ENCODE measurements at regions not wholly inside any gene's neighbourhood (a gene's known extent, or its start where the extent isn't known, plus 50 kb on each side); places are given as distances from the start of the nearest gene placed in this dataset.
"Not testable (repeated sequence)": the region's sequence is repeated elsewhere in the genome, so short reads cannot be mapped to it uniquely, and the experiment has no call there.

DNA sequence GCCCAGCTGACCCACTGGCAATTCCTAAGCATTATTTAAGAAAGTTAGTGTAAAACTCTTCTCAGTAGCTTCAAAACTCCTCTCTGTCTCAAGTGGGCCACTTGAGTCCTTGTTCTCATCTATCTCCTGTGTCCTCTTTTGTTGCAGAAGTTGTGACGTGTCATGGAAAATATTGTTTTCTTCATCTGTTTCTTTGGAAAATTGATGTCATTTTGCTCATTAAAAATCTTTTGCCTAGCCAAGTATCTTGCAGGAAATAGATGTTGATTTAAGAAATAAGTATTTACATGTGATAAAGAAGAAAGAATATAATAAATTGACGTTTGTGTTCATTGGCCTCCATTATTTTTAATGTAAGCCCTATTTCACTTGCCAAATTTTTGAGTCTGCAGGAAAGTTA, 1158.4 kb upstream of the SEMA6A start:
- Histone ChIP-seq H3K4me3 (ENCODE audit: low read length) (no peak overlapping the region), H3K4me1 (ENCODE audit: control insufficient read depth, insufficient read depth, low read length) (no peaks in the 10 kb centered on the region), H3K27me3 (ENCODE audit: control insufficient read depth, insufficient read depth, low read length) (no peaks in the 10 kb centered on the region), H3K36me3 (ENCODE audit: insufficient read depth, low read length) (no peaks in the 10 kb centered on the region), H3K4me2 (ENCODE audit: low read length) (no peak overlapping the region), H3K9me3 (replicated peaks; ENCODE audit: low read length) (no peaks in the 10 kb centered on the region), H3K9ac (ENCODE audit: low read depth, low read length) (no peak overlapping the region)

DNA sequence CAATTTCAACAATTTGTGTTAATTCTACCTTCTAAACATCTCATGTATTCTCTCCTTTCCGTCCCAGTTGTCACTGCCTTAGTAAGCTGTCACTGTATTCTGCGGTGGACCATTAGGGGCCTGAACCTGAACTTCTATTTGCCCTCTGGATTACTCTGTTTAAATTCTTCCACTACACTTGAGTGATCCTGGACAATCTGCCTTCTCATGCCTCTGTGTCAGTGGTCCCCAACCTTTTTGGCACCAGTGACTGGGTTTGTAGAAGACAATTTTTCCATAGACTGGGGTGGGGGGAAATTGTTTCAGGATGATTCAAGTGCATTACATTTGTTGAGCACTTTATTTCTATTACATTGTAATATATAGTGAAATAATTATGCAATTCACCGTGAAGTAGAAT, 1157.6 kb upstream of the SEMA6A start:
- no peak overlapping the region for H3K4me2 ChIP-seq (ENCODE audit: low read length)
- H3K9me3 ChIP-seq (replicated peaks; ENCODE audit: low read length), result no peaks in the 10 kb centered on the region
- no peak overlapping the region for H3K9ac ChIP-seq (ENCODE audit: low read depth, low read length)

DNA sequence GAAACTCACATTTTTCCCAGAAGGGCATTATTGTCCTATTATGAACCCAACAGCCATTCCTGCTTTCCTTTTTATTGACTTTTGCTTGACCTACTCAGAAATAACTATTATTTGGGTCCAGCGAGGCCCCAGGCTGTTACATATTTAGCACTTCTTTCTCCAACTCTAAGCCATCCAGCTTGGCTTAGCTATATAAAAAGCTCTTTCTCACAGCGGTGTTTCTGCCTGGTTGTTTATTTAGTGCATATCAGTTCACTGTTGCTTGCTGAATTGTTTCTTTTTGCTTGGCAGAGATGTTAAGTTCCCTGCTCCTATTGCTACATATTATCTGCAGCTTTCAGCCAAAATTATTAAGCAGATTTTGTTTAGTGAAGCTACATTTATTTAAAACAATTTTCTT, 1156.8 kb upstream of the SEMA6A start:
- H3K36me3 ChIP-seq (ENCODE audit: insufficient read depth, low read length), result no peaks in the 10 kb centered on the region

More for the DNA sequence above, 1157.6 kb upstream of the SEMA6A start:
- no peaks in the 10 kb centered on the region for H3K27me3 ChIP-seq (ENCODE audit: control insufficient read depth, insufficient read depth, low read length)
- H3K4me1 ChIP-seq (ENCODE audit: control insufficient read depth, insufficient read depth, low read length), result no peaks in the 10 kb centered on the region
- H3K4me3 ChIP-seq (ENCODE audit: low read length), result no peak overlapping the region
- H3K36me3 ChIP-seq (ENCODE audit: insufficient read depth, low read length), result no peaks in the 10 kb centered on the region

DNA sequence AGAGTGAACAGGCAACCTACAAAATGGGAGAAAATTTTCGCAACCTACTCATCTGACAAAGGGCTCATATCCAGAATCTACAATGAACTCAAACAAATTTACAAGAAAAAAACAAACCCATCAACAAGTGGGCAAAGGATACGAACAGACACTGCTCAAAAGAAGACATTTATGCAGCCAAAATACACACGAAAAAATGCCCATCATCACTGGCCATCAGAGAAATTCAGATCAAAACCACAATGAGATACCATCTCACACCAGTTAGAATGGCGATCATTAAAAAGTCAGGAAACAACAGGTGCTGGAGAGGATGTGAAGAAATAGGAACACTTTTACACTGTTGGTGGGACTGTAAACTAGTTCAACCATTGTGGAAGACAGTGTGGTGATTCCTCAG, 1146.2 kb upstream of the SEMA6A start:
- not testable (repeated sequence) for H3K9ac ChIP-seq (ENCODE audit: low read depth, low read length); H3K9me3 ChIP-seq (replicated peaks; ENCODE audit: low read length); H3K4me2 ChIP-seq (ENCODE audit: low read length); H3K36me3 ChIP-seq (ENCODE audit: insufficient read depth, low read length); H3K4me3 ChIP-seq (ENCODE audit: low read length); H3K4me1 ChIP-seq (ENCODE audit: control insufficient read depth, insufficient read depth, low read length); H3K27me3 ChIP-seq (ENCODE audit: control insufficient read depth, insufficient read depth, low read length)

More for the DNA sequence above, 1156.8 kb upstream of the SEMA6A start:
- Histone ChIP-seq H3K27me3 (ENCODE audit: control insufficient read depth, insufficient read depth, low read length) (no peaks in the 10 kb centered on the region), H3K4me1 (ENCODE audit: control insufficient read depth, insufficient read depth, low read length) (no peaks in the 10 kb centered on the region), H3K9me3 (replicated peaks; ENCODE audit: low read length) (no peaks in the 10 kb centered on the region), H3K9ac (ENCODE audit: low read depth, low read length) (no peak overlapping the region), H3K4me3 (ENCODE audit: low read length) (no peak overlapping the region), H3K4me2 (ENCODE audit: low read length) (no peak overlapping the region)

DNA sequence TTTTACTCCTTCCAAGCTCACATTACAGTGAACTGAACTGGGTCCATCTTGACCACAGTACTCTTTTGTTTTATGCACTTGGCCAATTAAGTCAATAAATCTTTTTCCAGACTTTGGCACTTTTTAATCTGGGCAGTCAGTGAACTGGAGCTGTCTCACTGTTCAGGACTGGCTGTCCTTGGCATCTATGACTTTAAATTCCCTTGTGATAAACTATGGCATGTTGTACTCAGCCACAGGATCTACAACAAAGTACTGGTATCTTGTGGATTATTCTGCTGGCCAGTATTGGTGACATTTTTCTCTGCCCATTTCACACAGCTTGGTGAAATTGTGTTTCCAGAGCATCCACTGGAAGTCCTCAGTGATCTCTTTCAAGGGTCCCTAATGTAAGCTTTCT, 1144.8 kb upstream of the SEMA6A start:
- Histone ChIP-seq H3K9ac (ENCODE audit: low read depth, low read length) (no peak overlapping the region), H3K4me1 (ENCODE audit: control insufficient read depth, insufficient read depth, low read length) (no peaks in the 10 kb centered on the region)

DNA sequence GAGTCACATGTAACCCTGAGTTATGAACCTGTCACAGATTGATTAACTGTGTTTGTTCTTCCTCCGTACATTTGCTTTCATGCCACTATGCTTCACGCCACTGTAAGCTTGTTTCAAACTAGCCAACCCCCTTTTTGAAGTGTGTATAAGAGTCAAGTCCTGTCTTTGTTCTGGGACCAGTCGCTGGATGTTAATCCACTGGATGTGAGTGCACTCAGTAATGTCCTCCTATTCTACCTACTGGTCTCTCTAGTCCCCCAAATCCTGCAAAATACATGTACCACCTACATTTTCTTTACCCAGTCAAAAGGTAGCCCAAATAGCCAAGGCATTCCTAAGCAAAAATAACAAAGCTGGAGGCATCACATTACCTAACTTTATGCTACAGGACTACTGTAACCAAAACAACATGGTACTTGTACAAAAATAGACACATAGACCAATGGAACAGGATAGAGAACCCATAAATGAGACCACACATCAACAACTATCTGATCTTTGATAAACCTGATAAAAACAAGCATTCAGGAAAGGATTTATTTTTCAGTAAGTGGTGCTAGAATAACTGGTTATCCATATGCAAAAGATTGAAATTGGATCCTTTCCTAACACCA, 1139.1 kb upstream of the SEMA6A start:
- no peak overlapping the region for H3K4me2 ChIP-seq (ENCODE audit: low read length)
- H3K9ac ChIP-seq (ENCODE audit: low read depth, low read length), result no peak overlapping the region
- peaks cover 3% of the 10 kb centered on the region for H3K9me3 ChIP-seq (replicated peaks; ENCODE audit: low read length)
- no peaks in the 10 kb centered on the region for H3K36me3 ChIP-seq (ENCODE audit: insufficient read depth, low read length)
- no peaks in the 10 kb centered on the region for H3K27me3 ChIP-seq (ENCODE audit: control insufficient read depth, insufficient read depth, low read length)
- H3K4me1 ChIP-seq (ENCODE audit: control insufficient read depth, insufficient read depth, low read length), result no peaks in the 10 kb centered on the region
- no peak overlapping the region for H3K4me3 ChIP-seq (ENCODE audit: low read length)

More for the DNA sequence above, 1144.8 kb upstream of the SEMA6A start:
- Histone ChIP-seq H3K36me3 (ENCODE audit: insufficient read depth, low read length) (no peaks in the 10 kb centered on the region), H3K4me2 (ENCODE audit: low read length) (no peak overlapping the region), H3K4me3 (ENCODE audit: low read length) (no peak overlapping the region), H3K27me3 (ENCODE audit: control insufficient read depth, insufficient read depth, low read length) (no peaks in the 10 kb centered on the region), H3K9me3 (replicated peaks; ENCODE audit: low read length) (no peaks in the 10 kb centered on the region)

DNA sequence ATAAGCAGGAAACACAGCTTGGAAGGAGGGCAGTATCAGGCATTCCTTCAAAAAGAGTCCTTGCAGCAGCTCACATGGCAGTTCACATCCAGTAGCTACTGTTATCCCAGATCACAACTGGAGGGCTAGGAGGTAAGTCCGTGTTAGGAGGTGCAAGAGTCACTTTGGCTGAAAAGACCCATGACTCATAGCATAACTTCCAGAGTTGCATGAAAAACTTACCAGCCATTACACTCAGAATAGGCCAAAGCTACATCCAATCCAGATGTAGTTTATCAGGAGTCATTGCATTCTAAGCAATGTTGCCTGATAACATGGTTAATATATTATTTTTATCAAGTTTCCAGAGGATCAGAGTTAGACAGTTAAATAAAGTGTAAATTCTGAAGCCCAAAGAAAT, 1126.4 kb upstream of the SEMA6A start:
- H3K27me3 ChIP-seq (ENCODE audit: control insufficient read depth, insufficient read depth, low read length), result no peaks in the 10 kb centered on the region
- no peaks in the 10 kb centered on the region for H3K36me3 ChIP-seq (ENCODE audit: insufficient read depth, low read length)
- H3K4me1 ChIP-seq (ENCODE audit: control insufficient read depth, insufficient read depth, low read length), result no peaks in the 10 kb centered on the region
- no peak overlapping the region for H3K9ac ChIP-seq (ENCODE audit: low read depth, low read length)
- H3K4me2 ChIP-seq (ENCODE audit: low read length), result no peak overlapping the region
- no peak overlapping the region for H3K4me3 ChIP-seq (ENCODE audit: low read length)
- no peaks in the 10 kb centered on the region for H3K9me3 ChIP-seq (replicated peaks; ENCODE audit: low read length)

DNA sequence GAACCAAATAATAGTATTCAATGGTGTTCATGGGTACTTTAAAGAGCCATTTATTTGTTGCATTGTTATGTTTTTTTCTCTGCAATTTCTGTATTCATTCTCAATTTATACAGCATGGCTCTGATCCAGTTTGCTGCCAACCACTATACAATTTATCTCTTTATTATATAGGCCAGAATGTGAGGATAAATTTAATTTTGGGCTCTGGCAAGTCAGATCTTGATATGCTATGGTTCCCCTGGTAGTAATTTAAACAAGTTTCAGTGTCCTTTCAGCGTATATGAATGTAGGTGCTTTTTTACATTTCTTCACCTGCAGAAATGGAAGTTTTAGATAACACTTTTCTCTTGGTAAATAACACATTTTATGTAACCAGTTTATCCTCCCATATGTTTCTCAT, 1118.0 kb upstream of the SEMA6A start:
- no peak overlapping the region for H3K9ac ChIP-seq (ENCODE audit: low read depth, low read length)

DNA sequence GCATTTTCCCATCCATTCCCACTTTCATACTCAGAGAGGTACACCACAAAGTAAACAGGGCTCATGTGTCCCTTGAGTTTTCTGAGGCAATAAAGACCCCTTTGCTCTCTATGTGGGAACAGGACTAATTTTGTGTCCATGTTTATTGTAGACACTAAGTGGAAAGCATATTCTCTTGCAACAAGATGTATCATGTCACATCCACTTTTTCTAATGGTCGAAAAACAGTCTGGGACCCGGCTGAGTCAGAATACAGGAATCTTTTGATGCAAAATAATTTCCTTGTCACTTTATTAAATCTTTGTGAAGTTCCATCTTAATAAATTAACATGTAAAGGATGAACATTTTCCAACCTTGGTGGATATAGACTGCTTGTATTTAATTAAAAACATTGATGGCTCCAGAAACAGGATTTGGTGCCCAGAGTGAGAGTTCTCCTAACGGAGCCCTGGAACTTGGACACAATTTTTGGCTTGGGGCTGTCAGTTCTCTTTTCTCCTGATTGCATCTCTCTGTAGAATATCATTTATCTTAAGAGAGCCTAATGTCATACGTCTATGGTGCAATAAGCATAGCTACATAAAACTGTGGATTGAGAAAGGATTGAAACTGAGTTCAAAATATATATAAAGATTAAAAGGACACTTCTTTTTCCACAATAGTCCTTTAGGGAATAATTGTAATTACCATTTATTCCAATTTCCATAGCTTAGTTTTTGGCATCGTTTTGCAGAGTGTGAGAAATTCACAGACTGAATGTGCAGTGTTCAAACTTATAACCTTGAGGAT, 1116.7 kb upstream of the SEMA6A start:
- H3K4me2 ChIP-seq (ENCODE audit: low read length), result no peak overlapping the region

More for the DNA sequence above, 1118.0 kb upstream of the SEMA6A start:
- Histone ChIP-seq H3K4me1 (ENCODE audit: control insufficient read depth, insufficient read depth, low read length) (no peaks in the 10 kb centered on the region), H3K4me3 (ENCODE audit: low read length) (no peak overlapping the region), H3K9me3 (replicated peaks; ENCODE audit: low read length) (no peaks in the 10 kb centered on the region), H3K36me3 (ENCODE audit: insufficient read depth, low read length) (no peaks in the 10 kb centered on the region), H3K4me2 (ENCODE audit: low read length) (no peak overlapping the region), H3K27me3 (ENCODE audit: control insufficient read depth, insufficient read depth, low read length) (no peaks in the 10 kb centered on the region)

DNA sequence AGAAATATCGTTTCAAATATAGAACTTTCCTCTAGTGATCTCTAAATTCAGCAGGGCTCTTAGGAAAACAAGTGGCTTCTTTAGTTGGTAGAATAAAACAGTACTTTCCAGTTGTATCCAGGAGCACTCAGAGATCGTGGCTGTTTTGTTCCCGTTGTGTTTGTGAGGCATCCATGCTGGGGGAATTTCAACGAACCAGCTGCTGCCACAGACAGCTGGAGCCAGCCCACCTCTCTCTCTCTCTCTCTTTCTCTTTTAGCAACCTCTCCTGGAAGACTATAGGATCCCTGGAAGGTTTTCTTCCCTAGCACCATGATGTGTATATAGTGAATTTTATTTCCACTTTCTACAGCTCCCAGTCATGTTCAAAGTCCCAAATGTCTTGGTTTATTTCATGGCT, 1116.0 kb upstream of the SEMA6A start:
- Histone ChIP-seq H3K27me3 (ENCODE audit: control insufficient read depth, insufficient read depth, low read length) (no peaks in the 10 kb centered on the region), H3K9ac (ENCODE audit: low read depth, low read length) (no peak overlapping the region), H3K4me2 (ENCODE audit: low read length) (no peak overlapping the region), H3K4me3 (ENCODE audit: low read length) (no peak overlapping the region), H3K36me3 (ENCODE audit: insufficient read depth, low read length) (no peaks in the 10 kb centered on the region), H3K4me1 (ENCODE audit: control insufficient read depth, insufficient read depth, low read length) (no peaks in the 10 kb centered on the region), H3K9me3 (replicated peaks; ENCODE audit: low read length) (no peaks in the 10 kb centered on the region)

More for the DNA sequence above, 1116.7 kb upstream of the SEMA6A start:
- H3K4me1 ChIP-seq (ENCODE audit: control insufficient read depth, insufficient read depth, low read length), result no peaks in the 10 kb centered on the region
- no peaks in the 10 kb centered on the region for H3K27me3 ChIP-seq (ENCODE audit: control insufficient read depth, insufficient read depth, low read length)
- H3K9ac ChIP-seq (ENCODE audit: low read depth, low read length), result no peak overlapping the region
- no peaks in the 10 kb centered on the region for H3K9me3 ChIP-seq (replicated peaks; ENCODE audit: low read length)
- no peak overlapping the region for H3K4me3 ChIP-seq (ENCODE audit: low read length)
- no peaks in the 10 kb centered on the region for H3K36me3 ChIP-seq (ENCODE audit: insufficient read depth, low read length)

DNA sequence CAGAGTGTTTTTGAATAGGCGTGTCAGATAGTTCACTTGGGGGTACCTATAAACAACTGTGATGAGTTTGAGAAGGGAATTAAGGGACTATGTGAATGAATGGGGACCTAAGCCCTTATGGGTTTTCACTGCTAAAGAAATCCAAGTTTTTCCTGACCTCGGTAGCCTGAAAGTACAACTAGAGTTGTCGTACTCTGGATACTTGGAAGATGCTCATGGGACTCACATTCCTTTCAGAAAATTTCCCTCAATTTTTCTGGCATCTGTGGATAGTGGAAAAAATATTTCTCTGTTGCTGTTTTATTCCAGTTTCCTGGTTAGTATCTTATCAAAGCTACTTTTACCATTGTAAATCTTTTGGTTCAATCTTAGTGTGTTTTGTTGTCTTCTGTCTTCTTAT, 1112.3 kb upstream of the SEMA6A start:
- H3K9me3 ChIP-seq (replicated peaks; ENCODE audit: low read length), result no peaks in the 10 kb centered on the region
- H3K36me3 ChIP-seq (ENCODE audit: insufficient read depth, low read length), result no peaks in the 10 kb centered on the region
- H3K4me2 ChIP-seq (ENCODE audit: low read length), result no peak overlapping the region
- H3K27me3 ChIP-seq (ENCODE audit: control insufficient read depth, insufficient read depth, low read length), result no peaks in the 10 kb centered on the region
- H3K4me1 ChIP-seq (ENCODE audit: control insufficient read depth, insufficient read depth, low read length), result peaks cover 8% of the 10 kb centered on the region
- H3K9ac ChIP-seq (ENCODE audit: low read depth, low read length), result no peak overlapping the region
- H3K4me3 ChIP-seq (ENCODE audit: low read length), result no peak overlapping the region

DNA sequence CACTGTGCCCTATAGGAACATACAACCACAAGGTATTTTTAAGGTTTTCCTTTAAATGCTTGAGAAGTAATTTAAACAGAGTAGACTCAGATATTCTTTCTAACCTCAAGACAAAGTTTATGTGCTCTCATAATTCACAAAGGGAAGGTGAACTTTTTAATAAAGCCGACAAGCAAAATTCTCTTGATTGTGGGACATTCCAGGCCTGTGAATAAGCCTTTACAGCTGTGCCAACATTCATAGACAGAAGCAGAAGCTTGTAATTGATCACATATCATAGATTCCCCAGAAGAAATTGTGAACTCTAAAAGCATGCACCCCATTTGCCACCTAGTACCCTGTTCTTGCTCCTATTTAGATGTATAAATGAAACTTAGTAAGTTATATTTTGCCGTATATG, 1107.8 kb upstream of the SEMA6A start:
- no peaks in the 10 kb centered on the region for H3K36me3 ChIP-seq (ENCODE audit: insufficient read depth, low read length)
- peaks cover 16% of the 10 kb centered on the region for H3K4me1 ChIP-seq (ENCODE audit: control insufficient read depth, insufficient read depth, low read length)
- no peaks in the 10 kb centered on the region for H3K27me3 ChIP-seq (ENCODE audit: control insufficient read depth, insufficient read depth, low read length)
- no peak overlapping the region for H3K9ac ChIP-seq (ENCODE audit: low read depth, low read length)
- no peak overlapping the region for H3K4me2 ChIP-seq (ENCODE audit: low read length)
- no peak overlapping the region for H3K4me3 ChIP-seq (ENCODE audit: low read length)
- no peaks in the 10 kb centered on the region for H3K9me3 ChIP-seq (replicated peaks; ENCODE audit: low read length)

Data from skeletal muscle satellite cell (primary cell).